GM12872 (cell line): ENCODE measurements at regions not wholly inside any gene's neighbourhood (a gene's known extent, or its start where the extent isn't known, plus 50 kb on each side); places are given as distances from the start of the nearest gene placed in this dataset.

Source experiments
- TF ChIP-seq, protein P1 (sequence below): IDR thresholded peaks from 3 replicates; pipeline ENCODE4 v1.5.1; 2011; ENCODE audit warnings: low read depth, mild to moderate bottlenecking, low read length, moderate library complexity; ENCODE audit not compliant: insufficient read depth

- TF ChIP-seq, protein P1, sequence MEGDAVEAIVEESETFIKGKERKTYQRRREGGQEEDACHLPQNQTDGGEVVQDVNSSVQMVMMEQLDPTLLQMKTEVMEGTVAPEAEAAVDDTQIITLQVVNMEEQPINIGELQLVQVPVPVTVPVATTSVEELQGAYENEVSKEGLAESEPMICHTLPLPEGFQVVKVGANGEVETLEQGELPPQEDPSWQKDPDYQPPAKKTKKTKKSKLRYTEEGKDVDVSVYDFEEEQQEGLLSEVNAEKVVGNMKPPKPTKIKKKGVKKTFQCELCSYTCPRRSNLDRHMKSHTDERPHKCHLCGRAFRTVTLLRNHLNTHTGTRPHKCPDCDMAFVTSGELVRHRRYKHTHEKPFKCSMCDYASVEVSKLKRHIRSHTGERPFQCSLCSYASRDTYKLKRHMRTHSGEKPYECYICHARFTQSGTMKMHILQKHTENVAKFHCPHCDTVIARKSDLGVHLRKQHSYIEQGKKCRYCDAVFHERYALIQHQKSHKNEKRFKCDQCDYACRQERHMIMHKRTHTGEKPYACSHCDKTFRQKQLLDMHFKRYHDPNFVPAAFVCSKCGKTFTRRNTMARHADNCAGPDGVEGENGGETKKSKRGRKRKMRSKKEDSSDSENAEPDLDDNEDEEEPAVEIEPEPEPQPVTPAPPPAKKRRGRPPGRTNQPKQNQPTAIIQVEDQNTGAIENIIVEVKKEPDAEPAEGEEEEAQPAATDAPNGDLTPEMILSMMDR = no peak
Measured at GRCh38 chr6:9178071-9178470, 742.7 kb upstream of the SLC35B3 start.

GRCh38 chr6:9173229-9173628 is 737.9 kb upstream of the SLC35B3 start:
- TF ChIP-seq, protein P1 = no peak

GRCh38 chr6:9172096-9172495 is 736.8 kb upstream of the SLC35B3 start:
- TF ChIP-seq, protein P1 = no peak

DNA sequence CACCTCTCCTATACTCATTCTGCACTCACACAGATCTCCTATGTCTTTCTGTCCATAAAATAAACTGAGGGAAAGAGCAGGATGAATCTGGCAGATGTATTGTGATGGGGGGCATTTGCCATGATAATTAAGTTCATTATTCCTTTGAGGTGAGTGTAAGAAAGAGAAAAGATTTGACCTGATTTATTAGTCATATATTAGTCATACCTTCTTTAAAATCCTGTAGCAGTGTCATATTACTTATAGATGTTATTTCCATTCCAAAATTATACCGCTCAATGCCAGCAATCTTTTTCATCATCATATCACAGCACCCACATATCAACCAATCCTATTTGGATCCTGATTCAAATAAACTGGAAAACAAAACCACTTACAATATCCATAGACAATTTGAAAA is 733.3 kb upstream of the SLC35B3 start:
- TF ChIP-seq, protein P1 = no peak

DNA sequence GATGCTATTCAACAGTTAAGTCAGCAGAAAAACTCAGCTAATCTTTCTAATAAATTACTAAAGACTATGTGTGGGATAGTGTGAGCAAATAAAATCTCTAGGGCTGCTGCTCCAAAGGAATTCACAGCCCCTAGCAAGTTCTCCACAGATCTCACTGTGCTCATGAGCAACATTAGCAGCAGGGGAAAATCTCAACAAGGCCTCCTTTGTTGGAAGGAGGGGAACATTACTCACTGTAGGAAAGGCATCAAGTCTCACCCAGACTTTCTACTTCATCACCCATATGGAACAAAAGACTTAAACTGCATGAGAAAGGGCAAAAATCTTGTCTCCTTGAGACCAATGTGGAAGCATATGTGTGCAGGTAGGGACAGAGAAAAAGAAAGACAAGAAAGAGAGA is 726.4 kb upstream of the SLC35B3 start:
- TF ChIP-seq, protein P1 = no peak

DNA sequence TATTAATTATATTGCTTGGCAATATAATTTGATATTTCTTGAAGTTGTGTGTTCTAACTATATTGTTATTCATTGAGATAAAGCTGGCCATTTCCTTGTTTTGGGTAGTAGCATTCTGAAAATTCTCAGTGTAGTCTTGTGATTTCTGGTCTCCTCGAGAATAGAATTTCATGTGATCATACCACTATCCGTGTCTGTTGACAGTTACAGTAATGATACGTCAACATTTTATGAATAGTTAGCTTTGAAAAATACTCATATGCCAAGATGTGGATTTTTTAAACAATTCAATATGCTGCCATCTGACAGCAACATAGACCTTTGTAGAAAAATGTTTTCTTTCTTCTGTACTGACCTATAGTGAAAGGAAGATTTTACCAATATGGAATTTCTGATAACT is 723.7 kb upstream of the SLC35B3 start:
- TF ChIP-seq, protein P1 = no peak

GRCh38 chr6:9155836-9156235 is 720.5 kb upstream of the SLC35B3 start:
- TF ChIP-seq, protein P1 = no peak

DNA sequence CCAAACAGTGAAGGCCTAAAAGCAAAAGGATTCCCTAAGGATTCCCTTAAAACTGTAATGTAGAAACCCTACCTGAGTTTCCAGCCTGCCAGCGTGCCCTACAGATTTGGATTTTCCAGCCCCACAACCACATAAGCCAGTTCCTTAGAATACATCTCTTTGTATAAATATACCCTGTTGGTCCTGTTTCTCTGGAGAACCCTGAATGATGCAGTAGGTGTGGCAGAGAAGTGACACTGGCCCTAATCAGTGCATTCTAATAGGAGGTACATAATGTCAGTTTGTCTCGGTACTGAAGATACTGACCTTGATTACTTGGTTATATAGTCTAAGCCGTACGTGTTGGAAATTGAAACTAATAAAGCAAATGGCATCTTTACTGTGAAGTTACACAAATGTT is 707.8 kb upstream of the SLC35B3 start:
- TF ChIP-seq, protein P1 = no peak
